GM21360 (cell line): ENCODE measurements at regions not wholly inside any gene's neighbourhood (a gene's known extent, or its start where the extent isn't known, plus 50 kb on each side); places are given as distances from the start of the nearest gene placed in this dataset.

Source experiments
- ATAC-seq: cut with Tn5 transposase; IDR thresholded peaks from one replicate; pipeline ENCODE4 v1.9.1; 2021; ENCODE audit warnings: mild to moderate bottlenecking, moderate library complexity; ENCODE audit not compliant: unreplicated experiment

GRCh38 chr20:40806929-40807820, 118.1 kb upstream of the MAFB start:
- no peak for ATAC-seq

GRCh38 chr20:40807821-40808170, 118.8 kb upstream of the MAFB start:
- no peak for ATAC-seq

GRCh38 chr20:40808936-40809335, 119.9 kb upstream of the MAFB start:
- ATAC-seq, result no peak

DNA sequence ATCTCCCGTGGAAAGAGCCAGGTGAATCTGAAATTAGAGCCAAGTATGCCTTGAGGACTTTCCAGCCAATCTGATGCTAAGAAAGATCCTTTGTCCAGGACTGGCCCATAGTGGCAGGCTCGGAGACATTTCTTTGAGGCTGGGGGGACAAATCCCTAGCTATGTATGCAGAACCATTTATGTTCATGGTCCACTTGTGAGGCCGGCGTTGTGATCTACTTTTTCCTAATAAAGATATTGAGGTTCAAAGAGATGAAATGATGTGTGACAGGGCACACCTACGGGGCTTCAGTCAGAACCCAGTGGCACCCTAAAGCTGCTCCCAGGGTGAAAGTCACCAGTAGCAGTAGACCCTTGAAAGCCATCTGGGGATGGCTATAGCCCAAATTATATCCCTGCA, 120.3 kb upstream of the MAFB start:
- no peak for ATAC-seq

DNA sequence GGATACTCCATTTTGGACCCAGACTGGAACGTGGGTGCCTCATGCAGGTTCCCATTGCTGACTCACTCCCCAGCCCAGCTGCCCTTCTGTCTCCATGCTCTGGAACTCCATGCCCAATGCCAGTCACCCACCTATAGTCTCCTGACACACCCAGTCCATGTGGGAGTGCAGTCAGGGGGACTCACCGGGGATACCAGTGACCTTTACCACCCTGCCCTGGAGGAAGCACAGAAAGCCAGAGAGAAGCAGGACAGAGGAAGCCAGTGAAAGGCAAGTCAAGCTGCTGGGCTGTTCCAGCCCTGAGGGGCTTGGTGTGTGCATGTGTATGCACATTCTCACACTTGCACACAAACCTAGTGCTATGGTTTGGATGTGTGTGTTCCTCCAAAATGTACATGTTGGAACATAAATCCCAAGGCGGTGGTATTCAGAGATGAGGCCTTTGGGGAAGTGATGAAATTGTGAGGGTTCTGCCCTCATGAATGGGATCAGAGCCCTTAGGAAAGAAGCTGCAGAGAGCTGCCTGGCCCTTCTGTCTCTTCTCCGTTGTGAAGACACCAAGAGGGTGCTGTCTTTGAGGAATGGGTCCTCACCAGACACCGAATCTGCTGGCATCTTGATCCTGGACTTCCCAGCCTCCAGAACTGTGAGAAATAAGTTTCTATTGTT, 121.4 kb upstream of the MAFB start:
- ATAC-seq, result no peak

DNA sequence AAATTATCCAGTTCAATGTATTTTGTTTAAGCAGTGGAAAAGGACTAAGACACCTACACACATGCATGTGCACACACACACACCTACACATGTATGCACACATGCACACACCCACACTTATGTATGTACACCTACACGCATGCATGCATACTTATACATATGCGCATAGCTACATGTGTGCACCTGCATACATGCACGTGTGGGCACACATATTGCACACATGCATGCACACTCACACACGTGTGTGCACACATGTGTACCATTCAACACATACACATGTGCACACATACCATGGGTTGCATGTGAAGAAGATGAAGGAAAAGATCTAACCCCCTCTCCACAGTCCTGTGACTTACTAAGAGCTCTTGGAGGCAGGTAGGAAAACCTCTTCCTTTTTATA, 122.0 kb upstream of the MAFB start:
- ATAC-seq, result no peak

DNA sequence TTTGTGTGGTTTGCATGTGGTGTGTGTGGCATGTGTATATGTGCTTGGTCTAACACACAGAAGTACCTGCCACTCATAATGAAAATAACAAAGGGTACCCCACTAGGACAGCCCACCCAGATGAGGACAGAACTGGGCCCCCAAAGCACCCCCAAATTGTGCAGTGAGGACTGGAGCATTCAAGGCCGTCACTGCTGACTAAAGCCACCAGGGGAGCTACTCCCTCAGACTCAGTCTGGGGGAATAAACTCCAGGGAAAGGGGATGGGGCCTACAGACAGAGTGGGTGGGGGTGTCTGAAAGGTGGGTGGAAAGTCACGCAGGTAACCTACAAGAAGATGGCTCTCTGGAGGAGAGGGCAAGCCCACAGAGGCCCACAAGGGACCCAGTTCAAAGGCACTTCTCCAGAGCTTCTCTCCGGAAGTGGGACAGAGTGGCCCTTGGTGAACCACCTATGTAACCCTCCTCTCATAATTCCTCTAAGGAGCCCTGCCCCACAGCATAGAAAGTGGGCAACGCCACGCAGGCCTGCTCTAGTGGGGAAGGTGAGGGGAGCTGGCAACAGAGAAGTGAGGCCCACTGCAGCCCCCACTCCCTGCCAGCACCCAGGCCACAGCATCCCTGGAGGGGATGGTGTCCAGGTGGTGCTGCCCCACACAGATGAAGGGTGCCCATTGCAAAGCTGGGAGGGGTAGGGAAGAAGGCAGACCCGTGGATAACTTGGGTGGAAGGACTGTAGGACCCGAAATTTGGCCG, 122.8 kb upstream of the MAFB start:
- ATAC-seq, result no peak

GRCh38 chr20:40812415-40812925, 123.4 kb upstream of the MAFB start:
- ATAC-seq, result no peak

- no peak for ATAC-seq
These were observed 124.0 kb upstream of the MAFB start for GRCh38 chr20:40813029-40813431.

GRCh38 chr20:40813708-40814630, 124.9 kb upstream of the MAFB start:
- no peak for ATAC-seq

GRCh38 chr20:40814631-40814960, 125.6 kb upstream of the MAFB start:
- no peak for ATAC-seq

DNA sequence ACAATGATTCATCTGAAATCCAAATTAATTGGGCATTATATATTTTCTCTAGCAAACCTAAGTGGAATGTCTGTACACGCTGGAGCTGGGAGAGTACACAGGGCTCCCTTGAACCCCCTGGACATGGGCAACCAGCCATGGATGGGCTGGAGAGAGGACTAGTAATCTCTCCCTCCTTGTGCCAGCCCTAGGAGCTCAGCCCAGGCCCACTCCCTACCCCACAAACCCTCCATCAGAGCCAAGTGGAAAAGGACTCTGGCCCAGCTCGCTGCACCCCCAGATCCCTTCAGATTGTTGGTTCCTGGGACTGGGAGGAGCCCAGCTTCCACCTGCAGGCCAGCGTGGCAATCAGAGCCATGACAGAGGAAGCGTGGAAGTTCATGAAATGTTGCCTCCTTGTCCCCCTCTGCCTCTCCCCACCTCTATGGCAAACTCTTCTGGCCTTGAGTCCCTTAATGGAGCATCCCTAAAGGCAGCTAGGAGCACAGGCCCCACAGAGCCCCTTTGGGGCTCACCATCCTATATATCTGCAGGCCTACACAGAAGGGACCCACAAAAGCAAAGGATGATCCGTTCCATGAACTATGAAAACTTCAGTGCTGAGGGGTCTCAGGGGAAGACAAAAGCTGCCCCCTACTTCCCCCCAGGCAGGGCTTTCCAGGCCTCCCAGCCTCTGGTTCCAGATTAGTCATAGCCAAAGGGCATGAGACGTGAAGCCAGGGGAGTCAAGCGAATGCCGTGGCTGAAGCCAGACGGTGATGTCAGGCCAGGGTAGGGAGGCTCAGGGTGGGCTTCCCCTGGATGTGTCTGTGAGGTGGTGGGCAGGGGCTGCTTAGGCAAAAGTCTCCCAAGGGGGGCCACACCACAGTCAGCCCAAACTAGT, 126.4 kb upstream of the MAFB start:
- ATAC-seq, result no peak

GRCh38 chr20:40816039-40816352, 127.0 kb upstream of the MAFB start:
- ATAC-seq, result no peak

GRCh38 chr20:40821429-40821828, 132.4 kb upstream of the MAFB start:
- no peak for ATAC-seq

GRCh38 chr20:40826699-40827098, 137.7 kb upstream of the MAFB start:
- ATAC-seq, result no peak

GRCh38 chr20:40835321-40835720, 146.3 kb upstream of the MAFB start:
- no peak for ATAC-seq

DNA sequence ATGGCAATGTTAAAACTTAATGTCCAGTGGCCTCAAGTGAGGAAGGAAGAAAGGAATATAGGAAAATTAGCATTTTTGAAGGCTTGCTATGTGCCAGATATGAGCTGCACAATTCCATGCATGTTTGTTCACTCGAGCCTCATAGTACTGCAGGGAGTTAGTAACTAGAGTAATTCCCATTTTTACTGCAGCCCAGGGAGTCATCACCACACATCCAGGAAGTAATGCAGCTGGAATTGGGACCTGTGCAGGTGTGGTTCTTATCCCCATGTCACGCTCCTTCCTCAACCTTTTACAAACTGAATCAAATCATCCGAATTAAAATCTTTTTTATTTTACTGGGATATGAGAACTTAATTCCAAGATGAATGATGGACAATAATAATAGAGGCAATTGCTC, 149.5 kb upstream of the MAFB start:
- no peak for ATAC-seq

GRCh38 chr20:40843251-40843650, 154.2 kb upstream of the MAFB start:
- no peak for ATAC-seq

DNA sequence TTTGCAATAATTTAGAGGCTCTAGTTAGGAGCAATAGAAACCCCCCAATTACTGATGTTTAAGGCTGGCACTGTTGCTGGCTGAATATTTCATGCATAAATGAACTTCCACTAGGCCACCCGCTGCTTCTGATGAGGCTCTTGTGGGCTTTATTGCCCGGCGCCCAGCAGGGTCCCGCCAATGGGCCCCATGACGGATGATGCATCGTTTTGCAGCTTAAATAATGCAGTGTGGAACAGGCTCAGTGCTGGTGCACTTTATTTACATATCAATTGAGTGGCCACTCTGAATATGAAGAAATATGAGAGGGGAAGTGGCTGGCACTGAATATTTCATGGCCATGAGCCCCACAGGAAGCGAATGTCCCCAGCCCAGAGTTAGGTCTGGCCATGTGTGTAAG, 155.3 kb upstream of the MAFB start:
- ATAC-seq, result no peak

GRCh38 chr20:40848096-40848495, 159.1 kb upstream of the MAFB start:
- ATAC-seq, result no peak
